A549 (cell line): ENCODE measurements at regions not wholly inside any gene's neighbourhood (a gene's known extent, or its start where the extent isn't known, plus 50 kb on each side); places are given as distances from the start of the nearest gene placed in this dataset.
A peak's percentile ranks its signal among the peaks of the same experiment; 100 is the strongest.

Experiments
- ATAC-seq, 2 experiments: fragments of 200-7000 bp in 1 of 2; fragments of >200 bp in 1 of 2; cut with Nextera tagmentation in 1 of 2; cut with Tn5 transposase in 1 of 2; 3 replicates each; pipeline versions ENCODE4 v1.8.0 to v1.9.1; 2018 to 2020; ENCODE audit warnings: mild to moderate bottlenecking in 1 of 2, moderate library complexity in 1 of 2
- CTCF ChIA-PET: fragments of 300-600 bp; sonication (Branson Sonifier 250); formaldehyde crosslinking; extraction: SDS; loops from one replicate; lab custom pipeline; 2021; ENCODE audit warnings: antibody characterized with exemption, inconsistent platforms; lab: Yijun Ruan, JAX
- POLR2A ChIA-PET: fragments of 350-600 bp; formaldehyde crosslinking; extraction: SDS; loops from one replicate; lab custom pipeline; 2021; ENCODE audit warnings: antibody characterized with exemption, inconsistent platforms; lab: Yijun Ruan, JAX
- DNase-seq, 2 experiments: peaks; one replicate each; pipeline versions ENCODE4 v3.0.0 to v3.0.0-alpha.2; 2011 to 2016; ENCODE audit warnings: low read depth in 1 of 2, low spot score in 1 of 2
- FAIRE-seq: peaks from 2 replicates; lab custom pipeline; 2011; peaks lifted over from hg19 to GRCh38; lab: Jason Lieb, UNC
- H3K27ac ChIP-seq, 2 experiments: fragments of >200 bp; sonication (Bioruptor Twin); formaldehyde crosslinking; 3 replicates each; pipeline ENCODE4 v1.5.1; 2016 to 2017
- H3K4me1 ChIP-seq: fragments of >200 bp; sonication (Bioruptor Twin); formaldehyde crosslinking; 3 replicates; pipeline ENCODE4 v1.6.1; 2016
- H3K4me2 ChIP-seq: fragments of >200 bp; sonication (Bioruptor Twin); formaldehyde crosslinking; 3 replicates; pipeline ENCODE4 v1.6.1; 2016
- H3K4me3 ChIP-seq: fragments of >200 bp; sonication (Bioruptor Twin); formaldehyde crosslinking; 3 replicates; pipeline ENCODE4 v1.5.1; 2016
- H3K9me3 ChIP-seq: fragments of >200 bp; sonication (Bioruptor Twin); formaldehyde crosslinking; 3 replicates; pipeline ENCODE4 v1.6.1; 2016
- MAFK ChIP-seq: fragments of 450-650 bp; IDR thresholded peaks from 2 replicates; pipeline ENCODE4 v1.6.1; 2014; ENCODE audit not compliant: partially characterized antibody
- USF2 ChIP-seq: fragments of 450-650 bp; IDR thresholded peaks from 2 replicates; pipeline ENCODE4 v1.6.1; 2014; ENCODE audit warnings: antibody characterized with exemption
- WGBS: methylation state at CpG from one replicate; pipeline ENCODE4 v1.1.6; 2017; ENCODE audit errors: missing lambda C conversion rate; 5-methylcytosine and 5-hydroxymethylcytosine counted together

GRCh38 chr12:16088421-16088820 is 177.3 kb downstream of the DERA start:
- ATAC-seq (no peak), DNase-seq (no peak), FAIRE-seq (peak; percentile 36)
- 70% methylated on average over 3 of the region's 3 CpGs for WGBS
- Histone ChIP-seq H3K4me1 (no peaks in the 10 kb centered on the region), H3K27ac (no peak overlapping the region), H3K4me2 (no peak overlapping the region), H3K9me3 (no peaks in the 10 kb centered on the region), H3K4me3 (no peak overlapping the region)
- ChIA-PET POLR2A (no interaction called here), CTCF (interaction anchor here (1.6 kb wide), 1 partner anchor 11 kb away, joined by 5 read pairs; no protein-coding TSS in a partner anchor)
- TF ChIP-seq MAFK (peak; percentile 50), USF2 (no peak)
